GM19035 (cell line): ENCODE measurements at regions not wholly inside any gene's neighbourhood (a gene's known extent, or its start where the extent isn't known, plus 50 kb on each side); places are given as distances from the start of the nearest gene placed in this dataset.
"Not testable (repeated sequence)": the region's sequence is repeated elsewhere in the genome, so short reads cannot be mapped to it uniquely, and the experiment has no call there.

Experiments
- ATAC-seq: cut with Tn5 transposase; IDR thresholded peaks from one replicate; pipeline ENCODE4 v1.9.1; 2021; ENCODE audit not compliant: unreplicated experiment

- not testable (repeated sequence) for ATAC-seq
Observed at GRCh38 chr4:154907345-154908045, 126.4 kb downstream of the RBM46 start.

GRCh38 chr4:154908168-154908567, 127.1 kb downstream of the RBM46 start:
- no peak for ATAC-seq

GRCh38 chr4:154911097-154911496, 130.0 kb downstream of the RBM46 start:
- ATAC-seq = no peak

GRCh38 chr4:154911608-154912098, 130.6 kb downstream of the RBM46 start:
- ATAC-seq = no peak

GRCh38 chr4:154916068-154916467, 135.0 kb downstream of the RBM46 start:
- ATAC-seq = no peak

- no peak for ATAC-seq
Observed at GRCh38 chr4:154927126-154927680, 146.1 kb downstream of the RBM46 start.

- ATAC-seq = no peak
Observed at GRCh38 chr4:154928640-154929257, 147.7 kb downstream of the RBM46 start.

GRCh38 chr4:154936873-154937272, 155.8 kb downstream of the RBM46 start:
- no peak for ATAC-seq

- no peak for ATAC-seq
Observed at GRCh38 chr4:154939851-154940250, 158.8 kb downstream of the RBM46 start.

GRCh38 chr4:154942176-154942575, 161.1 kb downstream of the RBM46 start:
- ATAC-seq = no peak

- no peak for ATAC-seq
Observed at GRCh38 chr4:154944996-154945395, 163.9 kb downstream of the RBM46 start.

- ATAC-seq = no peak
Observed at GRCh38 chr4:154946113-154946512, 165.0 kb downstream of the RBM46 start.

GRCh38 chr4:154953691-154954090, 172.6 kb downstream of the RBM46 start:
- no peak for ATAC-seq

GRCh38 chr4:154954117-154954516, 173.0 kb downstream of the RBM46 start:
- ATAC-seq = no peak

GRCh38 chr4:154958121-154958520, 177.0 kb downstream of the RBM46 start:
- ATAC-seq = no peak

- no peak for ATAC-seq
Observed at GRCh38 chr4:154958621-154959358, 177.7 kb downstream of the RBM46 start.

GRCh38 chr4:154959756-154960155, 178.7 kb downstream of the RBM46 start:
- ATAC-seq = no peak

GRCh38 chr4:154960476-154960875, 179.4 kb downstream of the RBM46 start:
- ATAC-seq = no peak

- peak; percentile 88 for ATAC-seq
Observed at GRCh38 chr4:154961263-154961662, 180.2 kb downstream of the RBM46 start.

GRCh38 chr4:154973244-154974035, 192.4 kb downstream of the RBM46 start:
- no peak for ATAC-seq

GRCh38 chr4:154977228-154977627, 196.2 kb downstream of the RBM46 start:
- ATAC-seq = no peak
